OCI-M1 (cell line): ENCODE measurements at regions not wholly inside any gene's neighbourhood (a gene's known extent, or its start where the extent isn't known, plus 50 kb on each side); places are given as distances from the start of the nearest gene placed in this dataset.

ENCODE experiments used
- DNase-seq: peaks from one replicate; lab custom pipeline; 2025; lab: John Stamatoyannopoulos, UW

DNA sequence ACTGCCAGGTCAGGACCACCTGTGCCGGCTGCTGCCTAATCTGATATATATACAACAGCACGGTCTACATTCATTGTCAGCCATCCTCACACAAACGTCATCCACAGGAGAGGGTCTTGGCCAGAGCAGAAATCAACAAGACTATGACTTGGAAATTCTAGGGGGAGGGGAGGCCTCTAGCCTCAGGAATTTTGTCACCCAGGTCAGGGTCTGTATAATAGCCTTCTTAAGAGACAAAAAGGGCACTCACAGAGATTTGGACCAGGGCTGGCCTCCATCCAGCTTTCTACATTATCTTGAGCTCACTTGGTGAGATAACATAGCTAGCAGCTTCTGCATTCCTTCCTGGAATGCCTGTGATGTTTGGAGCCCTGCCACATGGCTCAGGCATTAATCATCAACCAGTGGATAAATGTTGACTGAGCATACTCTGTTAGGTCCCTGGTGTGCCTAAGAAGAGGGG, 50.4 kb upstream of the CTIF start:
- DNase-seq = peak; percentile 31

DNA sequence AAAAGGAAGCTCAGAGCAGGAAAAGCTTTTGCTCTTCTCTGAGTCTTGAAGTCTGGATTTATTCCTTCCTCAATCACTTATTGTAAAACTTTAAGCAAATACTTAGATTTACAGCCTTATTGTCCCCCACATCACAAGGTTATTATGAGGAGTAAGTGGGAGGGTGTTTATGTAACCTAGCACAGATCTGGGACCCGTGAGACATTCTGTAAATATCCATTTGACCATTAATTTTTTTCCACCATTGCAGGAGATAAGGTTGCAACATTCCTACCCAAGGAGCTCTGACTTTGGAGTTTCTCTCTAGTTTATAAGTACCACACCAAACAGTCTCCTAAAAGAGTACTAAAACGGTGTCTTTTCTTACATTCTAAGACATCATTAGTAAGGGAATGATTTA, 52.1 kb upstream of the CTIF start:
- no peak for DNase-seq

DNA sequence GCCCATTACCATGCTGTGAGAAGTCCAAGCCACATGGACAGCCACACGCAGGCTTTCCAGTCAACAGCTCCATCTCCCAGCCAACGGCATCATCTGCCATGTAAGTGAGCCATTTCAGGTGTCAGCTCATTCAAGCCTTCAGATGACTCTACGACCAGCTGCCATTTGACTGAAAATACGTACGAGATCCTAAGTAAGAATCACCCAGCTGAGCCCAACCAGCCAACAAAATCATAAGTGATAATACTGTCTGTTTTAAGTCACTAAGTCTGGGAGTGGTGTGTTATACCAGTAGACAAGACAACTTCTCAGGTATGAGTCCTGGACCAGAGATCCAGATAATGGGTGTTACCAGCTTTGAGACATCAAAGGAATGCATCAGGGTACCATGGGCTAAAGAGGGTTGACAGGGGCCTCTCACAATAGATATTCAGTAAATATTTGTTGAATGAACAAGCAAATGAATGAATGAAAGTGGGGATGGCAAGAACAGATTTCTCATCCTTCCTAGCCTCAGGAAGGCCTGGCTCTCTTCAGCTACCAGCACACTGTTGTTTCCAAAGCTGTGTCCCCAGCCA, 52.9 kb upstream of the CTIF start:
- no peak for DNase-seq

DNA sequence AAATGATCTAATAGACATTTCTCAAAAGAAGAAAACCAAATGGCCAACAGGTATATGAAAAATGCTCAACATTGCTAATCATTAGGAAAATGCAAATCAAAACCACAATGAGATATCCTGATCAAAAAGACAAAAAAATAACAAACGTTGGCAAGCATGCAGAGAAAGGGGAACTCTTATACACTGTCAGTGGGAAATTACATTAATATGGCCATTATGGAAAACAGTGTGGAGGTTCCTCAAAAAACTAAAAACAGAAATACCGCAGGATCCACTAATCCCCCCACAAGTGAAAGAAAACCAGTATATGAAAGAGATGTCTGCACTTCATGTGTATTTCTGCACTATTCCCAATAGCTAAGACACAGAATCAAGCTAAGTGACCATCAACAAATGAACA, 57.7 kb upstream of the CTIF start:
- DNase-seq = peak; percentile 5

DNA sequence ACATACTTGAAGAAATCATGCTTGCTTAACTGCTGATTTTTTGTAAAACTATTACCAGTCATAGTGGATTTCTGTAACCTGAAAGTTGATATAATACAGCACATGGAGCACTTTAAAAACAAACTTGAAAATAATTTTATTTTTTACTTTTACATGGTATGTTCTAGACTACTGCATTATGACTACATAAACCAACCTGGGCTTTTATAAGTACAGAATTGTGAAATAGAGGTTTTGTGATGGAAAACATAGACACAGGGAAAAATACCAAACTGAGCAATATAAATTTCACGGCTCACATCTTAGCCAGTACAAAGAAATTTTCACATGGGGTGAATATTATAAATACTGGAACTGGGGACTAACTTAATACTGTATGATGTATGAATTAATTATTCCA, 59.3 kb upstream of the CTIF start:
- no peak for DNase-seq

DNA sequence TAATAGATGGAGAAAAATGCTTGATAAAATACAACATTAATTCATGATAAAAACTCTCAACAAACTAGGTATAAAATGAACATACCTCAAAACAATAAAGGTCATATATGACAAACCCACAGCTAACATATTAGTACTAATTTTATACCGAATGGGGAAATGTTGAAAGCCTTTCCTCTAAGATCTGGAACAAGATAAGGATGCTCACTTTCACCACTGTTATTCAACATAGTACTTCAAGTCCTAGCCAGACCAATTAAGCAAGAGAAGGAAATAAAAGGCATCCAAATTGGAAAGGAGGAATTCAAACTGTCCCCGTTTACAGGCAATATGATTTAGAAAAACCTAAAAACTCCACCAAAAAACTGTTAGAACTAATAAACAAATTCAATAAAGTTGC, 61.5 kb upstream of the CTIF start:
- no peak for DNase-seq

DNA sequence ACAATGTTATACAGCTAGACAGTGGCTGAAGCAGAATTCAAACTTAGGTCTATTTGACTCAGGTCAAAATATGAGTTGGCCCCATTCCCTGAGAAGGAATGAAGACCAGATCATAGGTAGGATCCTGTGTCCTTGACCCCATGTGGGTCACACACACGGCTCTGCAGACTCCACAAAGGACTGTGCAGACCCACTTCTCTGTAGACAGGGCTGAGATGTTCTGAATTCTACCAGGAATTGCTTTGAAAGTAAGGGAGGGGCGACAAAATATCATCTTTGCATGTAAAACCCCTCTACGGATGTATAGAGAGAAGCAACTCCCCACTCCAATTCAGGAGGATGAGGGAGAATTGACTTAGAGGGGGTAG, 62.3 kb upstream of the CTIF start:
- DNase-seq = no peak

DNA sequence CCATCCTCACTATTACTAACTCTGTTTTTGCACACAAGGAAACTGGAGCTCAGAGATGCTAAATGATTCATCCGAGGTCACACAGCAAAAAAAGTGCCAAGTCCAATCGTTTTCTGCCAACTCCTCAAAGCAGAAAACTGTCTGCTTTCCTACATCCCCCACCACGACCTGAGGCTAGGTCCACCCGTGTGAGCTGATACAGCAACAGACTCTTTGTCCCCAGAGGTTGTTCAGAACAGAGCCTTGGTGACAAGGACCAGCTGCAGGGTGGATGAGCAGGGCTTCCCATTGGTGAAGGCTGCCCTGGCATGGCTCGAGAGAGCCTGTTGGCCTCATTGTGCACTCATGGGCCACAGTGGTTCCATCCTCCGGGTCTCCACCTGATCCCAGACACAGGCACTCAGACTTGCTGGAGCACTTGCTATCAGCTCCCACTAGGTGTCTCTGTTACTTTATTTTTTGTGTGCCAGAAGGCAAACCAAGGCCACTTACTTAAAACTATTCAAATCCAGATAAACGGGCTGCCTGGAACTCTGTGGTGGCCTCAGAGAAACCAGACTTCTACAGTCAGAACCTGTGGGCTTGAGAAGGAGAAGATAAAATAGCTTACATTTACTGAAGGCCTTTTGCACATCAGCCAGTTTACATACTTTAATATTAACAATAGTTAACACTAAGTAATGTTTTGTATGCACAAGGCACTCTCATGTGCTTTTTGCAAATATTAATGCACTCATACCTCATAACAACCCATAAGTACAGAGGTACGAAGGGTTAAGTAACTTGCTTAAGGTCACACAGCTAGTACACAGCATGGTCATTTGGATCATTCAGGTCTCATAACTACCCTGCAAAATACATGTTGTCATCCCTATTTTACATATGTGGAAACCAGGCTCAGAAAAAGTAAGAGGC, 62.9 kb upstream of the CTIF start:
- peak; percentile 86 for DNase-seq

DNA sequence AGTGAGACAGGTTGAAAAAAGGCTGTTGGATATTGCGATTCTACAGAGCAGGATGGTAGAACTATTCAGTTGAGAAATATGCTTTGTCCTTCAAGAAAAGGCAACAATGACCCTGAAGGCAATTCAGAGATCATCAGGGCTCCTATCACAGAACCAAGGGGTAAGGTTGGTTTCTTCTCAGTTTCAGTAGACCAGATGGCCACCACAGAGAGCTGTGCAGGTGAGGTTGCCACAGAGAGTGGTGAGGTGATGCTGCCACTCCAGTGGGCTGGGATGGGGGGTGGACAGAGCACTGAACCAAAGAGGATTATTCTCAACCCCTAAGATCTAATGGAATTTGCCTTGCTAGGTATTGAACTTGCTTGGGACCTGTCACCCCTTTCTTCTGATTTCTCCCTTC, 64.6 kb upstream of the ZBTB7C start:
- DNase-seq = no peak

DNA sequence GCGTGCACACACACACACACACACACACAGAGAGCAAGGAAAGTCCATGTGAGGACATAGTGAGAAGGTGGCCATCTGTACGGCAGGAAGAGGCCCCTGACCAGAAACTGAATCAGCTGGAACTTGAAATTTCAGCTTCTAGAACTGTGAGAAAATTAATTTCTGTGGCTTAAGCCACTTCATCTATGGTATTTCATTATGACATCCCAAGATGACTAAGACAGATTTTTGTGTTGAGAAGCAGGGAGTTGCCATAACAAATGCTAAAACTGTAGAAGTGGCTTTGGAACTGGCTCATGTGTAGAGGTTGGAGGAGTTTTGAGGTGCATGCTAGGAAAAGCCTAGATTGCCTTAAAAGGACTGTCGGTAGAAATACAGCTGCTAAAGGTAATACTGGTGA, 63.4 kb upstream of the ZBTB7C start:
- no peak for DNase-seq

DNA sequence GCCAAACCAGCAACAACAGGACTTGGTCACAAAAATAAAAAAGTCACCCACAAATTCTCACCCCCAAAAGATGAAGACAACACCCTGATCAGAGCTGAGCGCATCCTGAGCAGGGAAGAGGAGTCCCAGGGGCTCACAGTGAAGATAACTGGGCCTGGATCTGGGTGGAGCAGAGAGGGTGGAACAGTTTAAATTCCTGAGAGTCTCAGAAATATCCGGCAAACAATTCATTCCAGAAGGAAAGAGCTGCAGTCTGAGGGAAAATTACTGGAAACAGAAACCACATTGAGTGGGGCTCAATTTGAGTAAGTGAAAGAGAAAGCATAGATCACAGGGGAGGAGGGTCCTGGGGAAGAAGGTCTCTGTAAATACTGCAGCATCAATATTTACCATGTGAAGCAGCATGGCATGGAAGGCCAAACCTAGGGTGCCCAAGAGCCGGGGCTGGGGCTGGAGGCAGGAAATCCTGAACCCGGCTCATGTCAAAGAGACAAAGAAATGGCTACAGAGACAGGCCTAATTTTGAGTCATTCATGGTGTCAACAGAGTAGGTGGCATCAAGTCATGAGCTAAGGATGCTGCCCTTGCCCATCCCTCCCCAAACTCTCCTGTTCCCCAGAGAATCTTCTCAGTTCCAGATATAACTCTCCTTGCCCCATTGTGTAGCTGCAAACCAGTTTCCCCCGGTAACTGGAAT, 61.4 kb upstream of the ZBTB7C start:
- no peak for DNase-seq

DNA sequence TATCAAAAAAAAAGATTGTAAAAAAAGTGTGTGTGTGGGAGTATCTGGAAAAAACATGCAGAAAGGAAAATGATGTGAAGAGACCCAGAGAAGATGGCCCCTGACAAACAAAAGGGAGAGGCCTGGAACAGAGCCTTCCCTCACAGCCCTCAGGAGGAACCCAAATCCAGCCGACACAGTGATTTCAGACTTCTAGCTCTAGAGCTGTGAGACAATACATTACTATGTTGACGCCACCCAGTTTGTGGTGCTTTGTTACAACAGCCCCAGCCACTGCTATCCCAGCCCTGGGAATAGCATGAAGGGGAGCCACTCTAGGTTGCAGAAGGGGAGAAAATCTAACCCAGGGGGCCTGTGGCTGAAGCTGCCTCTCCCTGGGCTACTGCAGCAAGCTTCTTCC, 59.0 kb upstream of the ZBTB7C start:
- no peak for DNase-seq

DNA sequence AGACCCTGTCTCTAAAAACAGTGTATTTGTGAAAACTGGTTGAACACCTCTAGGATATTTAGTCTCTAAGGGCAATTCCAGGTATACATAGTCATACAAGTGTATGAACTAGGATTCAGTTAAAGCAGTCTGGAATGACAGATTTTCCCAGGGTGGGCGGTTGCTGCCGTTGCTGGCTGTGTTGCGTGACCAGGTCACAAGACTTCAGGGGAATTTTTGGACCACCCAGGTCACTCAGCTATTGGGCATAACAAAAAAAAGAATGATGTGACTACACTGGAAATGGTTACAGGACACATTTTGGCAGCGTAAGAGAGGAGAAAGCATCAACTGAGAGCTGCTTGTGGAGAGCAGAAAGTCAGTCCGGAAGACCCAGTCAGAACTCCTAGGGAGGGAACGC, 58.0 kb upstream of the ZBTB7C start:
- DNase-seq = no peak

DNA sequence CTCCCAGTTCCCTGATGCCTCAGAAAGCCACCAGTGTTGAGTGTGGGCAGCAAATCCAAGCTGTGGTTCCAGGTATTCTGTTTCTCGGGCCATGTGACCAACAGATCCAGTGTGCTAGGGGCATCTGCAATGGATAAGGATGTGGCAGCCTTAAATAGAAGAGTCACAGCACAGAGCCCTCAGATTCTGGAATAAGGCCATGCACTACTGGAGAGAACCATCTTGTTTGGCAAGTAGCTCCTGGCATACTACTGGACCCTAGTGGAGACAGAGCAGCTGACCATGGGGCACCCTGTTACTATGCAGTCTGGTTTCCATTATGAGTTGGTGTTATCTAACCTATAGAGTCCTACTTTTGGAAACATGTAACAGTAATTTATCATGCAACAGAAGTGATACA, 53.3 kb upstream of the ZBTB7C start:
- no peak for DNase-seq

DNA sequence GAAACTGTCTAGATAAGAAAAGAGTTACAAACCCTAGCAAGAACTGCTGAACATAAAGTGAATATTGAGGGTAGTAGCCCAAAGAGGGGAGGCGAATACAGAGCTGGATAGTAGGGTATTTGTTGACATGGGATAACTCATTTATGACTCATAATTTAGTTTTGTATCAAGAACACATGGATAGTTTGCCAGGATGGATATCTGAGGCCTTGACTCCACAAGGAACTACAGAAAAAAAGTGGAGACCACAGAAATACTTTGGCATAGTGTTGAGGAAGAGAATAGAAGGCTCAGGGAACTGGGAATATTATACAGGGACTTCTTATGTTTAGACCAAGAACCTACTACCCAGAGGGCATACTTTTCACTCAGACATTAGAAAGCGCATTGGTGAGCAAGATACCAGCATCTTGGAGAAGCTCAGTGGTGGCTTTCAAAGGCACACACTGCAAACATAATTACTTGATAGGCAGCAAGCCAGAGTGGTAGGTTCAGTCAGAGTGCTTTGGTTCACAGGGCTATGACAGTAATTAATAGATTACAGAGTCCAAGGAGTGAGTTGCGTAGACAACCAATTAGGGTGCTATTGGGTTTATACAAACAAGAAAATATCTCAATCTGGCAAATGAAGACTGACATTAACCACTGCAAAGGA, 51.9 kb upstream of the ZBTB7C start:
- no peak for DNase-seq

DNA sequence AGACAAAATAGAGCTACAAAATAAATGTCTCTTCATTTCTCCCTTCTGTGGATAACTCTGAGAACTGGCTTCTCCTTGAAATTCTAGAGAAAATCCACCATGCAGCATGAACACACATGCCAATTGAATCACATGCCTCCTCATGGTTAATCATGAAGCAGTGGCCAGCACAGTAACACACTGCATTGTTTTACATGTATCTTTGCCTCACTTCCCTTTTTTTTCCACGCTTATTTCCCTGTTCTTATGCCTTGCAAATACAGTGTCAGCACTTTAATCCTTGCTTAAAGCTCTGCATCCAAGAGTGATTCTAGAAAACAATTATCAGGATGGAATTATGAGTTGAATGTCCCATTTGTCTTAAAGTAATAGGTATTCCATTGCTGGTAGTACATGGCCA, 50.3 kb upstream of the ZBTB7C start:
- peak; percentile 37 for DNase-seq

DNA sequence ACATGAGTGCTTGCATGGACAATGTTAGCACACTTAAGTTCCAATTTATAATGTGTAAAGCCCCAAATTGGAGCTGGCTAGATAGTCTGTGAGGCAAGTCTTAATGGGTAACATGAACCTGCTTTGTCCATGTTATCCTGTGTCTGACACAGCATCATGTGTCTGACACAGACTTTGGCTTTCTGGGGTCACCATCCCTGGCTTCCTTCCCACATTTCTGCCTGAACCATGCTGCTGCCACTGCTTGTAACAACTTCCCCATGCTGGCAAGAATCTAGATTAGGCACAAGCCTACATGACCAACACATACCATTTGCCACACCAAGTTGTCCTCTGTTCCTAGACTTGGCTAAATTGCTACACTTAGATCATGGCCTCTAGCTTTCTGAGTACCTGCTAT, 49.8 kb upstream of the ZBTB7C start:
- DNase-seq = no peak
